OCI-LY3 (cell line): ENCODE measurements at regions not wholly inside any gene's neighbourhood (a gene's known extent, or its start where the extent isn't known, plus 50 kb on each side); places are given as distances from the start of the nearest gene placed in this dataset.

Source experiments
- H2AFZ ChIP-seq: fragments of 200-600, 300-600 bp; shearing (Covaris generic); 2 replicates; pipeline ENCODE4 v1.6.0; 2014; ENCODE audit warnings: antibody characterized with exemption, low read depth, low read length
- H3K27ac ChIP-seq: fragments of 200-600, 300-600 bp; sonication (generic); 2 replicates; pipeline ENCODE4 v1.5.1; 2014; ENCODE audit warnings: mild to moderate bottlenecking, low read length, moderate library complexity, mixed read lengths
- H3K27me3 ChIP-seq: fragments of 200-600, 300-600 bp; sonication (generic); 2 replicates; pipeline ENCODE4 v1.6.1; 2014; ENCODE audit warnings: low read depth, low read length, mixed read lengths
- H3K36me3 ChIP-seq: fragments of 200-600, 300-600 bp; sonication (generic); replicated peaks from 2 replicates; pipeline ENCODE3; 2014; ENCODE audit warnings: low read depth, low read length, mixed read lengths
- H3K4me1 ChIP-seq: fragments of 300-600, 200-600 bp; sonication (generic); 2 replicates; pipeline ENCODE4 v1.6.1; 2014; ENCODE audit warnings: low read length, mixed read lengths
- H3K4me2 ChIP-seq: fragments of 200-600, 300-600 bp; sonication (generic); 2 replicates; pipeline ENCODE4 v1.6.1; 2014; ENCODE audit warnings: low read length, mixed read lengths
- H3K4me3 ChIP-seq: fragments of 300-600, 200-600 bp; sonication (generic); 2 replicates; pipeline ENCODE4 v1.5.1; 2014; ENCODE audit warnings: antibody characterized with exemption, mild to moderate bottlenecking, low read length, moderate library complexity
- H3K79me2 ChIP-seq: fragments of 300-600, 200-600 bp; shearing (Covaris generic); 2 replicates; pipeline ENCODE4 v1.6.1; 2014; ENCODE audit warnings: mild to moderate bottlenecking, low read length, mixed read lengths
- H3K9ac ChIP-seq: fragments of 300-600, 200-600 bp; shearing (Covaris generic); 2 replicates; pipeline ENCODE4 v1.6.0; 2014; ENCODE audit warnings: mild to moderate bottlenecking, low read length, moderate library complexity
- H3K9me3 ChIP-seq: fragments of 200-600, 300-600 bp; shearing (Covaris generic); 2 replicates; pipeline ENCODE4 v1.6.1; 2014; ENCODE audit warnings: low read length, mixed read lengths; ENCODE audit not compliant: insufficient read depth
- H4K20me1 ChIP-seq: fragments of 200-600, 300-600 bp; sonication (generic); 2 replicates; pipeline ENCODE4 v1.6.1; 2016; ENCODE audit warnings: low read length, mixed read lengths; ENCODE audit not compliant: insufficient read depth
- CTCF ChIP-seq: fragments of 200-600, 300-600 bp; sonication (generic); IDR thresholded peaks from 2 replicates; pipeline ENCODE4 v1.5.1; 2014; ENCODE audit warnings: antibody characterized with exemption, low read length, low read depth
- EZH2phosphoT487 ChIP-seq: fragments of 200-600 bp; shearing (Covaris generic); IDR thresholded peaks from 2 replicates; pipeline ENCODE4 v1.6.1; 2018; ENCODE audit warnings: antibody characterized with exemption, mixed run types, low read depth

GRCh38 chr13:82688400-82688994, 1193.8 kb downstream of the SLITRK1 start:
- Histone ChIP-seq H2AFZ (peak overlapping the region; percentile 71), H3K4me3 (peak overlapping the region; percentile 53)

GRCh38 chr13:82687884-82688283, 1194.4 kb downstream of the SLITRK1 start:
- Histone ChIP-seq H4K20me1 (no peaks in the 10 kb centered on the region), H3K9ac (no peak overlapping the region), H3K4me2 (peak overlapping the region; percentile 73), H3K36me3 (no peaks in the 10 kb centered on the region), H3K4me3 (no peak overlapping the region), H3K4me1 (peaks cover 17% of the 10 kb centered on the region), H3K27me3 (no peaks in the 10 kb centered on the region), H3K9me3 (0 out of 2 replicates have a peak, but pooled peaks cover 2% of the 10 kb centered on the region), H2AFZ (0 out of 2 replicates have a peak overlapping the region, but pooled peaks have one; percentile 71), H3K79me2 (no peaks in the 10 kb centered on the region), H3K27ac (no peak overlapping the region)
- TF ChIP-seq EZH2phosphoT487 (no peak), CTCF (no peak)

More at GRCh38 chr13:82688400-82688994, 1193.8 kb downstream of the SLITRK1 start:
- no peaks in the 10 kb centered on the region for H4K20me1 ChIP-seq
- peaks cover 17% of the 10 kb centered on the region for H3K4me1 ChIP-seq
- no peaks in the 10 kb centered on the region for H3K27me3 ChIP-seq
- H3K79me2 ChIP-seq, result no peaks in the 10 kb centered on the region
- peak overlapping the region; percentile 24 for H3K27ac ChIP-seq
- TF ChIP-seq CTCF (no peak), EZH2phosphoT487 (no peak)
- peak overlapping the region; percentile 73 for H3K4me2 ChIP-seq
- no peaks in the 10 kb centered on the region for H3K36me3 ChIP-seq
- H3K9ac ChIP-seq, result 0 out of 2 replicates have a peak overlapping the region, but pooled peaks have one; percentile 4
- H3K9me3 ChIP-seq, result no peaks in the 10 kb centered on the region

- peaks cover 11% of the 10 kb centered on the region for H3K4me1 ChIP-seq
- no peak overlapping the region for H3K4me2 ChIP-seq
- H3K27me3 ChIP-seq, result no peaks in the 10 kb centered on the region
- peaks cover 7% of the 10 kb centered on the region for H3K36me3 ChIP-seq
- H3K4me3 ChIP-seq, result no peak overlapping the region
- H3K79me2 ChIP-seq, result no peaks in the 10 kb centered on the region
- H3K9me3 ChIP-seq, result 0 out of 2 replicates have a peak, but pooled peaks cover 3% of the 10 kb centered on the region
- no peaks in the 10 kb centered on the region for H4K20me1 ChIP-seq
- TF ChIP-seq EZH2phosphoT487, result no peak
- no peak for TF ChIP-seq CTCF
- no peak overlapping the region for H3K9ac ChIP-seq
- H3K27ac ChIP-seq, result no peak overlapping the region
- H2AFZ ChIP-seq, result no peak overlapping the region
Measured at GRCh38 chr13:82681535-82681934, 1200.7 kb downstream of the SLITRK1 start.

GRCh38 chr13:82678052-82678451, 1204.2 kb downstream of the SLITRK1 start:
- no peak overlapping the region for H3K4me3 ChIP-seq
- H2AFZ ChIP-seq, result peak overlapping the region; percentile 19; the same call in 1 of the 2 replicates
- H3K9me3 ChIP-seq, result 0 out of 2 replicates have a peak, but pooled peaks cover 3% of the 10 kb centered on the region
- peak overlapping the region; percentile 19; the same call in 1 of the 2 replicates for H3K4me2 ChIP-seq
- H3K36me3 ChIP-seq, result peaks cover 7% of the 10 kb centered on the region
- H4K20me1 ChIP-seq, result no peaks in the 10 kb centered on the region
- no peaks in the 10 kb centered on the region for H3K79me2 ChIP-seq
- peaks cover 11% of the 10 kb centered on the region for H3K4me1 ChIP-seq
- no peak overlapping the region for H3K9ac ChIP-seq
- H3K27me3 ChIP-seq, result no peaks in the 10 kb centered on the region
- TF ChIP-seq EZH2phosphoT487 (no peak), CTCF (no peak)
- H3K27ac ChIP-seq, result peak overlapping the region; percentile 3; the same call in 1 of the 2 replicates
